ENCODE measurements at regions not wholly inside any gene's neighbourhood (a gene's known extent, or its start where the extent isn't known, plus 50 kb on each side); places are given as distances from the start of the nearest gene placed in this dataset.
A peak's percentile ranks its signal among the peaks of the same experiment; 100 is the strongest.

DNA sequence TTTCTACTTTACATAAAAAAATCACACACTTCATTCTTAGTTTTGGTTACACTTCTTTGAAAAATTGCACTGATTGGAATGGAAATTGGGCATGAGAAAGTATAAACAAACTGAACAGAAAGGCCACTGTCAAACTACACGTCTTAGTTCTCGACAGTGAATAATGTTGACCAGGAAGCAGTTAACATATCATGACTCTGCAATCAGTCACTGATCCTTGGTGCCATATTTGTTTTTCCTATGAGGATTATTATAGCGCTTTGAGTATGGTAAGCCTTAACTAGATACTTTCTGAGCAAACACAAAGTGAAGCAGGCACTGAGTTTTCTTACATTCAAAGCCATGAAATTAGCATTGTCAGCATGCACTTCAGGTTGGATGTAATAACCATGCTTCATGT, 495.1 kb upstream of the ANKRD30A start:
- TF ChIP-seq, protein P1, sequence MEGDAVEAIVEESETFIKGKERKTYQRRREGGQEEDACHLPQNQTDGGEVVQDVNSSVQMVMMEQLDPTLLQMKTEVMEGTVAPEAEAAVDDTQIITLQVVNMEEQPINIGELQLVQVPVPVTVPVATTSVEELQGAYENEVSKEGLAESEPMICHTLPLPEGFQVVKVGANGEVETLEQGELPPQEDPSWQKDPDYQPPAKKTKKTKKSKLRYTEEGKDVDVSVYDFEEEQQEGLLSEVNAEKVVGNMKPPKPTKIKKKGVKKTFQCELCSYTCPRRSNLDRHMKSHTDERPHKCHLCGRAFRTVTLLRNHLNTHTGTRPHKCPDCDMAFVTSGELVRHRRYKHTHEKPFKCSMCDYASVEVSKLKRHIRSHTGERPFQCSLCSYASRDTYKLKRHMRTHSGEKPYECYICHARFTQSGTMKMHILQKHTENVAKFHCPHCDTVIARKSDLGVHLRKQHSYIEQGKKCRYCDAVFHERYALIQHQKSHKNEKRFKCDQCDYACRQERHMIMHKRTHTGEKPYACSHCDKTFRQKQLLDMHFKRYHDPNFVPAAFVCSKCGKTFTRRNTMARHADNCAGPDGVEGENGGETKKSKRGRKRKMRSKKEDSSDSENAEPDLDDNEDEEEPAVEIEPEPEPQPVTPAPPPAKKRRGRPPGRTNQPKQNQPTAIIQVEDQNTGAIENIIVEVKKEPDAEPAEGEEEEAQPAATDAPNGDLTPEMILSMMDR (IDR thresholded peaks at IDR 0.05; ENCODE audit: low read length, missing control alignments): no peak
- no peak overlapping the region for H3K4me3 ChIP-seq (replicated peaks; ENCODE audit: low read depth, low read length)
- DNase-seq (ENCODE audit: low read depth): no peak

DNA sequence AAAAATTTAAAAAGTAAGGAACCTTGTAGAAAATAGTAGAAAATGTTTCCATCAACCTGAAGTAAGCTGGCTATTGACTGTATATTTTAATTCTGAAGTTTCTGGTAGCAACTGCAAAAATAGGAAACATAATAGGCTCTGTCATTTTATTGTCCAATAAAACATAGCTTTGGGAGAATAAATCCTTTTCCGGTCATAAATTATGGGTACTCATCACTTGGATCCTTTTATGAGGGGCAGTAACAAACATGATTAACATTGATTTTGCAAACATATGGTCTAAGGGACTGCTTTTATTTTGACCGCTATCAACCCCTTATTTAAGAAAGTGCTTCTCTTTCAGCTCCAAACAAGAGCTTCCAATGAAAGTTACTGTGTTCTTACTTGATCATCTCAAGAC, 495.9 kb upstream of the ANKRD30A start:
- no peak for DNase-seq (ENCODE audit: low read depth)
- H3K4me3 ChIP-seq (replicated peaks; ENCODE audit: low read depth, low read length): no peak overlapping the region
- TF ChIP-seq, protein P1 (IDR thresholded peaks at IDR 0.05; ENCODE audit: low read length, missing control alignments): no peak

DNA sequence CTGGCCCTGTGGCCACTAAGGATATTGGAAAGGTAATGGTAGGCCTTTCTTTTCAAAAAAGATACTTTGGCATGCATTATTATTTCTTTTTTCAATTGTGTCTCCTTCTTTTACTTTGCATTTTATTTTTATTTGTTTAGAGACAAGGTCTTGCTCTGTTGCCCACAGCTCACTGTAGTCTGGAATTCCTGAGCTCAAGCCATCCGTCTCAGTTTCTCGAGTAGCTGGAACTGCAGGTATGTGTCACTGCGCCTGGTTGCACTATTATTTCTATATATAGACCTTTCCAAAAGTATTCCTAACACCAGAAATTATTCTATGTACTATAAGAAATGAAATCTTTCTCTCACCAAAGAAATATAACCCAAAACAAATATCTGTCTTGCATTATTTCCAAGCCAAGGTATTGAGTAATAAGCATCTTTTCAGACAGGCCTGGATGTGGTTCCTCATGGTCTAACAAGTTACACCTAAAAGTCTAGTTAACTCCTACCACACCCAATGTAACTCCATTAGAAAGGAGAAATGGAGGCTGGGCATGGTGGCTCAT, 500.8 kb upstream of the ANKRD30A start:
- no peak for DNase-seq (ENCODE audit: low read depth)
- no peak overlapping the region for H3K4me3 ChIP-seq (replicated peaks; ENCODE audit: low read depth, low read length)
- TF ChIP-seq, protein P1 (IDR thresholded peaks at IDR 0.05; ENCODE audit: low read length, missing control alignments): no peak

DNA sequence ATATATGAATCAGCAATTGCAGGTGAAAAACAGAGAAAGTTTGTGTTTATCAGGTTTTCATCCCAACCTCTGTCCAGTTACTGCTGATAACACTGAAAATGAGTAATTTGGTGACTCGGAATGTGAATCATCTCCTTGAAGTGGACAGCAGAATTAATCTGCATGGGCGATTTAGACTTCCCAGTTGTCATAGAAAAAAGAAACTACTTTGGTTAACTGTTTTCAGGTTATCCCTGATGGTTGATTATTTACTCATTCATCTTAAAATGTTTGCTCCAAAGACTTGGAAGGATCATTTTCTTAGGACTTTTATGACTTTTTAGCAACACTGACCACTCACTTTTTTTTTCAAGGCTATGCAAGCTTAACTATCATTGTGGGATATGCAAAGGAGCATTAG, 504.1 kb upstream of the ANKRD30A start:
- DNase-seq (ENCODE audit: low read depth): peak; percentile 17
- TF ChIP-seq, protein P1 (IDR thresholded peaks at IDR 0.05; ENCODE audit: low read length, missing control alignments): no peak
- H3K4me3 ChIP-seq (replicated peaks; ENCODE audit: low read depth, low read length): no peak overlapping the region

DNA sequence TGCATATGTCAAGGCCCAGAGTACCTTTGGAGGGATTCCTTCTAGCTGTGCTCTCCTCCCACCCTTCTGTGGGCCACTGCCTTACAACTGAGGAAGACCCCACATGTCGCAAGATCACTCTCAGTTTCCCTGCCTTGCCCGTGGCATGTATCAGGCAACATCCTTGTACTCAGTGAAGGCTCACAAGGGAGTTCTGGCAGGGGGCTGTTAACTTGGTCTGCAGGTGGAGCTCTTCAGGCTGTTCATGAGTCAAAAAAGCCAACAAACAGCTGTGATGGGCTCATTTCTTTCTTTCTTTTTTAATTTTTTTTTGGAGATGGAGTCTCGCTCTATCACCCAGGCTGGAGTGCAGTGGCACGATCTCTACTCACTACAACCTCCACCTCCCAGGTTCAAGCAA, 513.0 kb upstream of the ANKRD30A start:
- TF ChIP-seq, protein P1 (IDR thresholded peaks at IDR 0.05; ENCODE audit: low read length, missing control alignments): no peak
- DNase-seq (ENCODE audit: low read depth): no peak
- H3K4me3 ChIP-seq (replicated peaks; ENCODE audit: low read depth, low read length): no peak overlapping the region

DNA sequence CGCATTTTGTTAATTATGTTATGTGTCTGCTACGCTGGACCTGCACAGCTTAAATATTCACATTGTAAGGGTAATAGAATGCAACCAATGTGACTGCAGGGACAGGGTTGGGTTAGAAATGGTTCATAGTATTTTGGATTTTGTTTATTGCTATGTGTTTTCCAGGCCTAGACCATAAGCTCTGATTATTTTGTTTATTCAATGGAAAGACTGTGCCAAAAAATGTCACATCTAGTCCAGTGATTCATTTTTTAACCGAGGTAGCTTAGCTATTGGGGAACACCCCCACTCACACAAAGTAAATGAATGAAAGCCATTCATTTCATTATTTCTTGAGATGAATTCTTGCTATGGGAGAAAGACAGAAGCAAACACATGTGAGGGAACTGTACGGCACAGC, 516.5 kb upstream of the ANKRD30A start:
- H3K4me3 ChIP-seq (replicated peaks; ENCODE audit: low read depth, low read length): no peak overlapping the region
- peak; percentile 27 for DNase-seq (ENCODE audit: low read depth)
- TF ChIP-seq, protein P1 (IDR thresholded peaks at IDR 0.05; ENCODE audit: low read length, missing control alignments): no peak

DNA sequence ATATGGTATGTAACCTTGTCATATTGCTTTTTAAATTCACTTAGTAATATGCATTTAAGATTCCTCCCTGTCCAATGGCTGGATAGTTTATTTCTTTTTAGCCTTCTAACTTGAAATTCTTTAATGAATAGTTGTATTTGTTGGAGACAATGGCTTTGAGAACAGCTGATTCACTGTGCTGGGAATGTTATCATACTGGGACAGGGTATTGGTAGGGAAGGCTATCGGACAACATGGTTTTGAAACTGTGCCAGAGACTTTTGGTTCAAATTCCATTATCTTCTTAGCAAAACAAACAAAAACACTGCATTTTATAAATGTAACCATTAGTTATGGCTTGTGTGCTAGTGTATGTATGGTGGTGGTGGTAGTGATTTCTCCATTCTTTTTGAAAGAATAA, 517.1 kb upstream of the ANKRD30A start:
- TF ChIP-seq, protein P1 (IDR thresholded peaks at IDR 0.05; ENCODE audit: low read length, missing control alignments): no peak
- no peak overlapping the region for H3K4me3 ChIP-seq (replicated peaks; ENCODE audit: low read depth, low read length)
- peak; percentile 75 for DNase-seq (ENCODE audit: low read depth)
